Hematopoietic multipotent progenitor cell treated with erythropoietin and hydrocortisone succinate and interleukin-3 and kit ligand, for 8 days (in vitro differentiated cells): ENCODE measurements at regions not wholly inside any gene's neighbourhood (a gene's known extent, or its start where the extent isn't known, plus 50 kb on each side); places are given as distances from the start of the nearest gene placed in this dataset.
"Not testable (repeated sequence)": the region's sequence is repeated elsewhere in the genome, so short reads cannot be mapped to it uniquely, and the experiment has no call there.

Experiments used
- DNase-seq: peaks from one replicate; pipeline ENCODE4 v3.0.0-alpha.2; 2015

- DNase-seq = no peak
These were observed 57.6 kb upstream of the FAM171A1 start for GRCh38 chr10:15428681-15429080.

GRCh38 chr10:15427843-15428414, 56.8 kb upstream of the FAM171A1 start:
- peak; percentile 73 for DNase-seq

DNA sequence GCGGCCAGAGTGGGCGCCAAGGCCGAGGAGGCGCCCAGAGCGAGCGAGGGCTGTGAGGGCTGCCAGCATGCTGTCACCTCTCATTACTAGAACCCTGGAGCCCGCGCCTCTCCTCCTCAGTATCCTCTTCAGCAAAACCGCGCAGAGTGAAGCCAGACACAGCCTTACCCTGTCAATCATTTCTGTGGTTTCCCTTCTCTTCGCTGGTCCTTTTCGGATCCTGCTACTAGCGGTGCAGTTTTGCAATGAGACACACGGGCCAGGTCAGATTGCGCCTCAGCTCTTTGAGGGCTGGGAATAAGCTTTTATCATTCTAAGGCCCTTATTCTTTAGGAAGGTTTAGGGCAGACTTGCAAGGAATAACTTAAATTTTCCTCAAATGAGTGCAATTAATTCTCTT, 55.5 kb upstream of the FAM171A1 start:
- DNase-seq = no peak

DNA sequence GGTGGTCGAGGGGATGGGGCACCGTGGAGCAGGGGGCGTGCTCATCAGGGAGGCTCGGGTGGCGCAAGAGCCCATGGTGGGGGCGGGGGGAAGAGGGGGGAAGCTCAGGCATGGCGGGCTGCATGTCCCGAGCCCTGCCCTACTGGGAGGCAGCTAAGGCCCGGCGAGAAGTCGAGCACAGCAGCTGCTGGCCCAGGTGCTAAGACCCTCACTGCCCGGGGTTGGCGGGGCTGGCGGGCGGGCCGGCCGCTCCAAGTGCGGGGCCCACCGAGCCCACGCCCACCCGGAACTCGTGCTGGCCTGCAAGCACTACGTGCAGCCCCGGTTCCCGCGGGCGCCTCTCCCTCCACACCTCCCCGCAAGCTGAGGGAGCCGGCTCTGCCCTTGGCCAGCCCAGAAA, 55.0 kb upstream of the FAM171A1 start:
- no peak for DNase-seq

DNA sequence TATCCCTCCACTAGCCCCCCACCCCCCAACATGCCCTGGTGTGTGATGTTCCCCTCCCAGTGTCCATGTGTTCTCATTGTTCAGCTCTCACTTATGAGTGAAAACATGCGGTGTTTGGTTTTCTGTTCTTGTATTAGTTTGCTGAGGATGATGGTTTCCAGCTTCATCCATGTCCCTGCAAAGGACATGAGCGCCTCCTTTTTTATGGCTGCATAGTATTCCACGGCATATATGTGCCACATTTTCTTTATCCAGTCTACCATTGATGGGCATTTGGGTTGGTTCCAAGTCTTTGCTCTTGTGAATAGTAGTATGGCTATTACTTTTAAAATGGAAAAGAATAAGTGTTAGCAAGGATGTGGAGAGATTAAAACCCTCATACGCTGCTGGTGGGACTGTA, 50.8 kb upstream of the FAM171A1 start:
- not testable (repeated sequence) for DNase-seq
